ENCODE measurements at regions not wholly inside any gene's neighbourhood (a gene's known extent, or its start where the extent isn't known, plus 50 kb on each side); places are given as distances from the start of the nearest gene placed in this dataset.

GRCh38 chrX:86887341-86887740, 630.3 kb upstream of the KLHL4 start:
- H3K9me3 ChIP-seq = peaks cover 0 to 4% (median 0%) of the 10 kb centered on the region in 3 donors
- H3K4me1 ChIP-seq = no peaks in the 10 kb centered on the region
- intact Hi-C loops (cut with DNase I) = no loop called here
- H3K27ac ChIP-seq = no peak overlapping the region
- TF ChIP-seq POLR2A (IDR thresholded peaks at IDR 0.05) (no peak), CTCF (IDR thresholded peaks at IDR 0.05) (no peak)
- WGBS, 2 donors = 3 to 6% methylated on average over 1 of the region's 1 CpG
- H3K27me3 ChIP-seq = no peaks in the 10 kb centered on the region
- no peak overlapping the region for H3K4me3 ChIP-seq
- DNase-seq = no peak
- no peaks in the 10 kb centered on the region for H3K36me3 ChIP-seq

- no peak for TF ChIP-seq POLR2A (IDR thresholded peaks at IDR 0.05)
- TF ChIP-seq CTCF (IDR thresholded peaks at IDR 0.05) = no peak
- intact Hi-C loops (cut with DNase I) = no loop called here
- no peaks in the 10 kb centered on the region for H3K27me3 ChIP-seq
- no peak overlapping the region for H3K27ac ChIP-seq
- 33% methylated on average over 1 of the region's 2 CpGs; no CpG with 5 or more reads in 1 of the 2 donors for WGBS, 2 donors
- H3K9me3 ChIP-seq = no peaks in the 10 kb centered on the region
- H3K4me1 ChIP-seq = no peaks in the 10 kb centered on the region
- no peak overlapping the region for H3K4me3 ChIP-seq
- no peaks in the 10 kb centered on the region for H3K36me3 ChIP-seq
- DNase-seq = no peak
These were observed 607.6 kb upstream of the KLHL4 start for GRCh38 chrX:86910027-86910426.

GRCh38 chrX:86910602-86911311, 606.8 kb upstream of the KLHL4 start:
- TF ChIP-seq POLR2A (IDR thresholded peaks at IDR 0.05) = no peak
- TF ChIP-seq CTCF (IDR thresholded peaks at IDR 0.05) = no peak
- WGBS, 2 donors = 75 to 81% methylated on average over 4 of the region's 4 CpGs
- no peak for DNase-seq
- no peaks in the 10 kb centered on the region for H3K9me3 ChIP-seq
- H3K4me3 ChIP-seq = no peak overlapping the region
- no peaks in the 10 kb centered on the region for H3K27me3 ChIP-seq
- H3K4me1 ChIP-seq = no peaks in the 10 kb centered on the region
- intact Hi-C loops (cut with DNase I) = no loop called here
- no peak overlapping the region for H3K27ac ChIP-seq
- no peaks in the 10 kb centered on the region for H3K36me3 ChIP-seq

- Histone ChIP-seq H3K27me3 (no peaks in the 10 kb centered on the region), H3K9me3 (no peaks in the 10 kb centered on the region), H3K36me3 (no peaks in the 10 kb centered on the region), H3K4me3 (no peak overlapping the region), H3K27ac (no peak overlapping the region), H3K4me1 (no peaks in the 10 kb centered on the region)
- no peak for TF ChIP-seq CTCF (IDR thresholded peaks at IDR 0.05)
- TF ChIP-seq POLR2A (IDR thresholded peaks at IDR 0.05) = no peak
- DNase-seq = no peak
- 29 to 78% methylated on average over 1 of the region's 1 CpG for WGBS, 2 donors
- intact Hi-C loops (cut with DNase I) = no loop called here
These were observed 603.0 kb upstream of the KLHL4 start for GRCh38 chrX:86914569-86914968.

GRCh38 chrX:86917959-86918358, 599.6 kb upstream of the KLHL4 start:
- Histone ChIP-seq H3K36me3 (no peaks in the 10 kb centered on the region), H3K4me3 (no peak overlapping the region), H3K27ac (no peak overlapping the region), H3K4me1 (no peaks in the 10 kb centered on the region), H3K9me3 (no peaks in the 10 kb centered on the region), H3K27me3 (no peaks in the 10 kb centered on the region)
- intact Hi-C loops (cut with DNase I) = no loop called here
- no peak for DNase-seq
- 27 to 63% methylated on average over 2 of the region's 2 CpGs for WGBS, 2 donors
- TF ChIP-seq POLR2A (IDR thresholded peaks at IDR 0.05) = no peak
- no peak for TF ChIP-seq CTCF (IDR thresholded peaks at IDR 0.05)
